IgD-negative memory B cell (primary cell): ENCODE measurements at regions not wholly inside any gene's neighbourhood (a gene's known extent, or its start where the extent isn't known, plus 50 kb on each side); places are given as distances from the start of the nearest gene placed in this dataset.
"Not testable (repeated sequence)": the region's sequence is repeated elsewhere in the genome, so short reads cannot be mapped to it uniquely, and the experiment has no call there.

Experiments
- H3K27ac Mint-ChIP-seq, 3 donors: one replicate each; pipeline ENCODE4 v1.8.0; 2020 to 2022; ENCODE audit warnings: mild to moderate bottlenecking in 3 of 3, mixed read lengths in 3 of 3, moderate library complexity in 1 of 3
- H3K27me3 Mint-ChIP-seq: one replicate; pipeline ENCODE4 v1.8.0; 2021; ENCODE audit warnings: mixed read lengths
- H3K36me3 Mint-ChIP-seq: one replicate; pipeline ENCODE4 v1.8.0; 2020; ENCODE audit warnings: mild to moderate bottlenecking, mixed read lengths
- H3K4me1 Mint-ChIP-seq, 3 donors: one replicate each; pipeline ENCODE4 v1.8.0; 2020 to 2022; ENCODE audit warnings: mixed read lengths in 3 of 3, mild to moderate bottlenecking in 1 of 3
- H3K4me3 Mint-ChIP-seq, 4 donors: one replicate each; pipeline ENCODE4 v1.8.0; 2020 to 2022; ENCODE audit warnings: mild to moderate bottlenecking in 4 of 4, mixed read lengths in 4 of 4, moderate library complexity in 3 of 4
- H3K9me3 Mint-ChIP-seq, 3 donors: one replicate each; pipeline ENCODE4 v1.8.0; 2020 to 2021; ENCODE audit warnings: mixed read lengths in 3 of 3, mild to moderate bottlenecking in 1 of 3

- peaks cover 0 to 1% (median 0%) of the 10 kb centered on the region in 3 donors for H3K4me1 Mint-ChIP-seq
- H3K27me3 Mint-ChIP-seq, result peaks cover 2% of the 10 kb centered on the region
- peaks cover 3% of the 10 kb centered on the region for H3K36me3 Mint-ChIP-seq
- no peak overlapping the region for H3K27ac Mint-ChIP-seq
- no peak overlapping the region for H3K4me3 Mint-ChIP-seq
- H3K9me3 Mint-ChIP-seq, result peaks cover 0 to 1% (median 0%) of the 10 kb centered on the region in 3 donors
Observed at GRCh38 chr2:58604096-58604495, 363.0 kb upstream of the FANCL start.

GRCh38 chr2:58601017-58601416 is 359.9 kb upstream of the FANCL start:
- no peaks in the 10 kb centered on the region for H3K4me1 Mint-ChIP-seq
- H3K4me3 Mint-ChIP-seq, result no peak overlapping the region
- H3K27me3 Mint-ChIP-seq, result peaks cover 2% of the 10 kb centered on the region
- peaks cover 0 to 1% (median 0%) of the 10 kb centered on the region in 3 donors for H3K9me3 Mint-ChIP-seq
- H3K27ac Mint-ChIP-seq, result no peak overlapping the region
- no peaks in the 10 kb centered on the region for H3K36me3 Mint-ChIP-seq

GRCh38 chr2:58598171-58598570 is 357.0 kb upstream of the FANCL start:
- H3K27ac Mint-ChIP-seq, result no peak overlapping the region
- H3K4me1 Mint-ChIP-seq, result peaks cover 0 to 2% (median 0%) of the 10 kb centered on the region in 3 donors
- no peaks in the 10 kb centered on the region for H3K27me3 Mint-ChIP-seq
- no peaks in the 10 kb centered on the region for H3K9me3 Mint-ChIP-seq
- H3K4me3 Mint-ChIP-seq, result no peak overlapping the region
- no peaks in the 10 kb centered on the region for H3K36me3 Mint-ChIP-seq

GRCh38 chr2:58595714-58596113 is 354.6 kb upstream of the FANCL start:
- Mint-ChIP-seq H3K4me3 (no peak overlapping the region), H3K9me3 (peaks cover 0 to 5% (median 0%) of the 10 kb centered on the region in 3 donors), H3K27ac (no peak overlapping the region), H3K36me3 (no peaks in the 10 kb centered on the region), H3K4me1 (peaks cover 0 to 2% (median 0%) of the 10 kb centered on the region in 3 donors), H3K27me3 (no peaks in the 10 kb centered on the region)

- Mint-ChIP-seq H3K27ac (no peak overlapping the region), H3K36me3 (no peaks in the 10 kb centered on the region), H3K4me1 (peaks cover 0 to 2% (median 0%) of the 10 kb centered on the region in 3 donors), H3K9me3 (peaks cover 0 to 5% (median 0%) of the 10 kb centered on the region in 3 donors), H3K27me3 (no peaks in the 10 kb centered on the region), H3K4me3 (no peak overlapping the region)
Observed at GRCh38 chr2:58594762-58595161, 353.6 kb upstream of the FANCL start.

- Mint-ChIP-seq H3K4me3 (no peak overlapping the region), H3K27ac (no peak overlapping the region)
Observed at GRCh38 chr2:58594175-58594574, 353.1 kb upstream of the FANCL start.

GRCh38 chr2:58586178-58586577 is 345.1 kb upstream of the FANCL start:
- H3K27ac Mint-ChIP-seq, H3K4me1 Mint-ChIP-seq, H3K9me3 Mint-ChIP-seq, H3K4me3 Mint-ChIP-seq, H3K36me3 Mint-ChIP-seq, H3K27me3 Mint-ChIP-seq: not testable (repeated sequence)

More at GRCh38 chr2:58594175-58594574, 353.1 kb upstream of the FANCL start:
- Mint-ChIP-seq H3K4me1 (peaks cover 0 to 2% (median 0%) of the 10 kb centered on the region in 3 donors), H3K9me3 (peaks cover 0 to 5% (median 0%) of the 10 kb centered on the region in 3 donors), H3K27me3 (peaks cover 1% of the 10 kb centered on the region), H3K36me3 (no peaks in the 10 kb centered on the region)

- Mint-ChIP-seq H3K27me3 (peaks cover 4% of the 10 kb centered on the region), H3K27ac (no peak overlapping the region), H3K36me3 (no peaks in the 10 kb centered on the region), H3K9me3 (no peaks in the 10 kb centered on the region), H3K4me1 (no peaks in the 10 kb centered on the region), H3K4me3 (no peak overlapping the region)
Observed at GRCh38 chr2:58585233-58585632, 344.1 kb upstream of the FANCL start.

GRCh38 chr2:58584606-58585118 is 343.5 kb upstream of the FANCL start:
- Mint-ChIP-seq H3K9me3 (peaks cover 0 to under 1% (median 0%) of the 10 kb centered on the region in 3 donors), H3K4me1 (no peaks in the 10 kb centered on the region), H3K4me3 (no peak overlapping the region), H3K27me3 (peaks cover 3% of the 10 kb centered on the region), H3K27ac (no peak overlapping the region), H3K36me3 (no peaks in the 10 kb centered on the region)

GRCh38 chr2:58578276-58578675 is 337.2 kb upstream of the FANCL start:
- H3K9me3 Mint-ChIP-seq, result peaks cover 0 to 3% (median 2%) of the 10 kb centered on the region in 3 donors
- H3K36me3 Mint-ChIP-seq, result no peaks in the 10 kb centered on the region
- H3K27me3 Mint-ChIP-seq, result peaks cover 5% of the 10 kb centered on the region
- H3K4me1 Mint-ChIP-seq, result no peaks in the 10 kb centered on the region
- H3K4me3 Mint-ChIP-seq, result no peak overlapping the region
- no peak overlapping the region for H3K27ac Mint-ChIP-seq

- Mint-ChIP-seq H3K9me3 (peaks cover 0 to 3% (median 2%) of the 10 kb centered on the region in 3 donors), H3K4me1 (peaks cover 5 to 11% (median 5%) of the 10 kb centered on the region in 3 donors), H3K27ac (no peak overlapping the region), H3K4me3 (no peak overlapping the region), H3K36me3 (no peaks in the 10 kb centered on the region), H3K27me3 (peaks cover 2% of the 10 kb centered on the region)
Observed at GRCh38 chr2:58574873-58575272, 333.7 kb upstream of the FANCL start.

- Mint-ChIP-seq H3K27ac (no peak overlapping the region), H3K27me3 (no peaks in the 10 kb centered on the region), H3K4me1 (peaks cover 11 to 21% (median 11%) of the 10 kb centered on the region in 3 donors), H3K4me3 (no peak overlapping the region), H3K36me3 (no peaks in the 10 kb centered on the region), H3K9me3 (no peaks in the 10 kb centered on the region)
Observed at GRCh38 chr2:58572731-58573130, 331.6 kb upstream of the FANCL start.

GRCh38 chr2:58571181-58571852 is 330.2 kb upstream of the FANCL start:
- Mint-ChIP-seq H3K4me3 (no peak overlapping the region), H3K27ac (no peak overlapping the region), H3K4me1 (peaks cover 11 to 21% (median 11%) of the 10 kb centered on the region in 3 donors), H3K9me3 (no peaks in the 10 kb centered on the region), H3K27me3 (no peaks in the 10 kb centered on the region), H3K36me3 (no peaks in the 10 kb centered on the region)

GRCh38 chr2:58569475-58570185 is 328.5 kb upstream of the FANCL start:
- no peaks in the 10 kb centered on the region for H3K9me3 Mint-ChIP-seq
- H3K27me3 Mint-ChIP-seq, result no peaks in the 10 kb centered on the region
- peak overlapping the region in 2 of 4 donors; percentile 2 to 49 for H3K4me3 Mint-ChIP-seq
- peaks cover 11 to 21% (median 11%) of the 10 kb centered on the region in 3 donors for H3K4me1 Mint-ChIP-seq
- peaks cover 2% of the 10 kb centered on the region for H3K36me3 Mint-ChIP-seq
- H3K27ac Mint-ChIP-seq, result no peak overlapping the region

GRCh38 chr2:58568901-58569300 is 327.8 kb upstream of the FANCL start:
- H3K4me3 Mint-ChIP-seq, result peak overlapping the region in 1 of 4 donors; percentile 49
- peaks cover 2% of the 10 kb centered on the region for H3K36me3 Mint-ChIP-seq
- no peaks in the 10 kb centered on the region for H3K27me3 Mint-ChIP-seq
- peaks cover 11 to 21% (median 11%) of the 10 kb centered on the region in 3 donors for H3K4me1 Mint-ChIP-seq
- H3K9me3 Mint-ChIP-seq, result no peaks in the 10 kb centered on the region
- H3K27ac Mint-ChIP-seq, result no peak overlapping the region
